ENCODE measurements at regions not wholly inside any gene's neighbourhood (a gene's known extent, or its start where the extent isn't known, plus 50 kb on each side); places are given as distances from the start of the nearest gene placed in this dataset.

DNA sequence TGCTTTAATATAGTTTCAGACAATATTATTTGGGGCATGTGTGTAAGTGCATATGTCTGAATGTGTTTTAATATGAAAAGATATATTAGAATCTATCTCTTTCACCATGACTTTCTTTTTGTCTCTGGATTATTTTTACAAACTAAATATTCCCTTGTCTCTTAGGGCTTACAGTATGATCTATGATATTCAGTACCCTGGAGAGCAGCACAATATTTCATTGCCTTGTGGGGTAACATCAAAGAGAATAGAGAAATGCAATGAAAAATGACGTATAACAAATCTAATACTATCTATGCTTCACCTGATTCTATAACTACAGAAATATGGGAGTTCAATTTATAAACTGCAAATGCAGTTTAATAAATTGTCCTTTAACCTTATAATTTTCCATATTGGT, 2084.5 kb downstream of the MRPL39 start:
- no peaks in the 10 kb centered on the region for H3K9me3 ChIP-seq (replicated peaks)

DNA sequence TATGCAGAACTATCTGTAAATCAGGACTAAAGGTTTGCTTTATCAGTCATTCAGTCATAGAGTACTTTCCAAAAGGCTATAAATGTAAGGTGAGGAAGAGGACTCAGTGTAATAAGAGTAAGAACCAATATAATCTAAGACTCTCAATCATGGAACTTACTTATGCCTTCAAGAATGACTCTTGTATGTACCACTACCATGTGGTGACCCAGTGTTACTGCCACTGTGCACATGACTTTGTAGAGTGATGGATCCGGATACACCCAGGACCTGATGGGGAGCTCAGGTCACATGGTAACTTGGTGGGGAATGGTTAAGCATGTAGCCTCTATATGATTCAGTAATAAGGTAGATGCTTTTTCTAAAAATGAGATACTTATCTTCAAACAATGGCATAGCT, 2099.8 kb downstream of the MRPL39 start:
- no peaks in the 10 kb centered on the region for H3K4me1 ChIP-seq
- no peaks in the 10 kb centered on the region for H3K27me3 ChIP-seq (ENCODE audit: low read depth)
- no peaks in the 10 kb centered on the region for H3K36me3 ChIP-seq
- no peak for DNase-seq
- no peaks in the 10 kb centered on the region for H3K9me3 ChIP-seq (replicated peaks)
- no peak overlapping the region for H3K4me3 ChIP-seq
- TF ChIP-seq, protein P1, sequence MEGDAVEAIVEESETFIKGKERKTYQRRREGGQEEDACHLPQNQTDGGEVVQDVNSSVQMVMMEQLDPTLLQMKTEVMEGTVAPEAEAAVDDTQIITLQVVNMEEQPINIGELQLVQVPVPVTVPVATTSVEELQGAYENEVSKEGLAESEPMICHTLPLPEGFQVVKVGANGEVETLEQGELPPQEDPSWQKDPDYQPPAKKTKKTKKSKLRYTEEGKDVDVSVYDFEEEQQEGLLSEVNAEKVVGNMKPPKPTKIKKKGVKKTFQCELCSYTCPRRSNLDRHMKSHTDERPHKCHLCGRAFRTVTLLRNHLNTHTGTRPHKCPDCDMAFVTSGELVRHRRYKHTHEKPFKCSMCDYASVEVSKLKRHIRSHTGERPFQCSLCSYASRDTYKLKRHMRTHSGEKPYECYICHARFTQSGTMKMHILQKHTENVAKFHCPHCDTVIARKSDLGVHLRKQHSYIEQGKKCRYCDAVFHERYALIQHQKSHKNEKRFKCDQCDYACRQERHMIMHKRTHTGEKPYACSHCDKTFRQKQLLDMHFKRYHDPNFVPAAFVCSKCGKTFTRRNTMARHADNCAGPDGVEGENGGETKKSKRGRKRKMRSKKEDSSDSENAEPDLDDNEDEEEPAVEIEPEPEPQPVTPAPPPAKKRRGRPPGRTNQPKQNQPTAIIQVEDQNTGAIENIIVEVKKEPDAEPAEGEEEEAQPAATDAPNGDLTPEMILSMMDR (IDR thresholded peaks at IDR 0.05; ENCODE audit: borderline replicate concordance): no peak
- H3K27ac ChIP-seq (replicated peaks): no peak overlapping the region
- intact Hi-C loops (cut with micrococcal nuclease): no loop called here

More for the DNA sequence above, 2084.5 kb downstream of the MRPL39 start:
- no peak overlapping the region for H3K27ac ChIP-seq (replicated peaks)
- no peaks in the 10 kb centered on the region for H3K36me3 ChIP-seq
- H3K4me3 ChIP-seq: no peak overlapping the region
- intact Hi-C loops (cut with micrococcal nuclease): no loop called here
- H3K4me1 ChIP-seq: no peaks in the 10 kb centered on the region
- TF ChIP-seq, protein P1 (IDR thresholded peaks at IDR 0.05; ENCODE audit: borderline replicate concordance): no peak
- H3K27me3 ChIP-seq (ENCODE audit: low read depth): no peaks in the 10 kb centered on the region
- no peak for DNase-seq

DNA sequence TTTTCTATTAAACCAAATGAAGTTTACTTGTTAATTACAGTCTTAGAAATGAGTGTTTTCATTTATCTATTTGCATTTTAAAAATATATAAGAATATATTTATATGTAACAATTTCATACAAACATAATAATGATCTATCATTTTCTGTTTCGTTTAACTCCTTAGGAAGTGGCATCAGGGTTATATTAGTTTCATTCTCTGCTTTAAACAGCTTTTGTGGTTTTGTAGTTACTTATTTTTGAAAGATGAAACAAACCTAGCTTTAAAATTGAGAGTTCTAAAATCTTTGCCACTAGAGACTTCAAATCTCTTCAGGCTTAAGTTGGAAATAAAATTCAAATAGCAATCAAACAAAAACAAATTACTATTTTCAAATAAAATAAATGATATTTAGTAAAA, 2110.6 kb downstream of the MRPL39 start:
- Histone ChIP-seq H3K36me3 (no peaks in the 10 kb centered on the region), H3K27me3 (ENCODE audit: low read depth) (no peaks in the 10 kb centered on the region), H3K4me3 (no peak overlapping the region), H3K9me3 (replicated peaks) (peaks cover 35% of the 10 kb centered on the region), H3K4me1 (no peaks in the 10 kb centered on the region), H3K27ac (replicated peaks) (no peak overlapping the region)
- TF ChIP-seq, protein P1 (IDR thresholded peaks at IDR 0.05; ENCODE audit: borderline replicate concordance): no peak
- intact Hi-C loops (cut with micrococcal nuclease): no loop called here
- DNase-seq: no peak

DNA sequence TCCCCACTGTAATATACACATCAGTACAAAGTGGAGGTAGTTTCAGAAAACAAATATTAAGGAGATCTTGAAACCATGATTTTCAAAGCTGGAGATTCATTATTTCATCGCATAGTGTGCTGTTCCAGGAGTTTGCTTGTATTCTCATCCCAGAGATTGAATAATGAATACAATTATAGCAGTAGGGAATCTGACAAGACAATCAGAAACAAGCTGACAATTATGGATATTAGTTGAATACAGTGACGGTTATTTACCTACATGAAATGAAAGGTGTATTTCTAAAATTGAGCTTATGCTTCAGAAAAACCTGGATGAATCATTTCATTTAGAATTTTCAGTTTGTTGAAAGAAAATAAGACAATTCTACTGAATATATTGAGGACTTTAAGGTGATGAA, 2119.0 kb downstream of the MRPL39 start:
- Histone ChIP-seq H3K27me3 (ENCODE audit: low read depth) (no peaks in the 10 kb centered on the region), H3K4me3 (no peak overlapping the region), H3K36me3 (no peaks in the 10 kb centered on the region), H3K4me1 (no peaks in the 10 kb centered on the region), H3K9me3 (replicated peaks) (peaks cover 4% of the 10 kb centered on the region), H3K27ac (replicated peaks) (no peak overlapping the region)
- TF ChIP-seq, protein P1 (IDR thresholded peaks at IDR 0.05; ENCODE audit: borderline replicate concordance): no peak
- no peak for DNase-seq
- intact Hi-C loops (cut with micrococcal nuclease): no loop called here

DNA sequence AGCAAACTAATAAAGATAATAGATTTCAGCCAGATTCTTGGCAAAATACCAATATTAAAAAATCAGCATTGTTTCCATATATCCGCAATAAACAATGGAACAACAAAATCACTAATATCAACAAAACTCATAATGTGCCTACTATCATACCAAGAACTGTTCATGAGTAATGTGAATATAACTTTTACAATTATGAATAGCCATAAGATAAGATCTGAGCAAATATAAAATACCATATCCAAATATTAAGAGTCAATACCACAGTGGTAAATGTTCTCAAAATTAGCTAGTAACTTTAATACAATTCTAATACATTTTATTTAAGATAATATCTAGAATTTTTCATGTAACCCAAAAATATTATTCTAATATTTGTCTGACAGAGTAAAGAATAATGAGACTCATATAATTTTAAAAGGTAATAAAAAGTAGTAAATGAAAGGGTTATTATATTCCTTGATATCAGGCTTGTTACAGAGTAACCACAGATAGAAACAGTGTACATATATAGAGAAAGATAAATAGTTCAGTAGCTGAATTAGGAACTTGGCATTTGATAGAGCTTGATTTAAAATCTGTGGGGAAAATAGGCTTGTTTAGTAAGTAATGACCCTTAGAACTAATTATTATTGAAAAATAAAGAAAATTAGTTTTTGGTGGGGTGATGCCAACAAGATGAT, 2126.6 kb downstream of the MRPL39 start:
- no peak for DNase-seq
- Histone ChIP-seq H3K27ac (replicated peaks) (no peak overlapping the region), H3K4me3 (no peak overlapping the region), H3K4me1 (no peaks in the 10 kb centered on the region), H3K9me3 (replicated peaks) (peaks cover 6% of the 10 kb centered on the region), H3K27me3 (ENCODE audit: low read depth) (no peaks in the 10 kb centered on the region), H3K36me3 (no peaks in the 10 kb centered on the region)
- TF ChIP-seq, protein P1 (IDR thresholded peaks at IDR 0.05; ENCODE audit: borderline replicate concordance): no peak
- intact Hi-C loops (cut with micrococcal nuclease): no loop called here

Measured in left ventricle myocardium inferior (tissue), 1 donor.